GM23248 (cell line): ENCODE measurements at regions not wholly inside any gene's neighbourhood (a gene's known extent, or its start where the extent isn't known, plus 50 kb on each side); places are given as distances from the start of the nearest gene placed in this dataset.

Experiments
- EZH2 ChIP-seq: fragments of 200-600 bp; sonication (generic); IDR thresholded peaks from 2 replicates; pipeline ENCODE4 v1.6.1; 2018; ENCODE audit warnings: antibody characterized with exemption, mild to moderate bottlenecking; ENCODE audit not compliant: insufficient read depth, poor library complexity, severe bottlenecking
- EZH2phosphoT487 ChIP-seq: fragments of 200-600 bp; sonication (generic); IDR thresholded peaks from 2 replicates; pipeline ENCODE4 v1.6.1; 2018; ENCODE audit warnings: antibody characterized with exemption, moderate library complexity, mild to moderate bottlenecking, low read depth; ENCODE audit not compliant: insufficient read depth

- no peak for TF ChIP-seq EZH2phosphoT487
- TF ChIP-seq EZH2, result no peak
Observed at GRCh38 chr11:32266601-32267000, 168.7 kb downstream of the WT1 start.
